ENCODE measurements at regions not wholly inside any gene's neighbourhood (a gene's known extent, or its start where the extent isn't known, plus 50 kb on each side); places are given as distances from the start of the nearest gene placed in this dataset.

- DNase-seq = no peak
Observed at GRCh38 chr22:18731075-18731666, 119.5 kb upstream of the RIMBP3 start.

DNA sequence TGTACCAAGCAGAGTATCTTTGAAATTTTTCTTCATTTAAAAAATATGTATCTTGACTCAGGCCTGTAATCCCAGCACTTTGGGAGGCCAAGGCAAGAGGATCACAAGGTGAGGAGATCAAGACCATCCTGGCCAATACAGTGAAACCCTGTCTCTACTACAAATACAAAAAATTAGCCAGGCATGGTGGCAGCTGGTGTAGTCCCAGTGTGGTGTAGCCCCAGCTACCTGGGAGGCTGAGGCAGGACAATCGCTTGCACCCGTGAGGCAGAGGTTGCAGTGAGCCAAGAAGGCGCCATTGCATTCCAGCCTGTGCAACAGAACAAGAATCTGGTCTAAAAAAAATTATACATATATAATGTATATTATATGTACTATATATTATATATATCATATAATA lies 118.7 kb upstream of the RIMBP3 start:
- DNase-seq = peak; percentile 25 to 91 (median 72)

Data from suppressor macrophage (primary cell).